Retinal pigment epithelial cell (primary cell): ENCODE measurements at regions not wholly inside any gene's neighbourhood (a gene's known extent, or its start where the extent isn't known, plus 50 kb on each side); places are given as distances from the start of the nearest gene placed in this dataset.

Experiments used
- DNase-seq: peaks from one replicate; pipeline ENCODE4 v3.0.0-alpha.2; 2010; ENCODE audit warnings: low read depth
- H3K4me3 ChIP-seq: 2 replicates; pipeline ENCODE4 v1.5.1; 2011; ENCODE audit warnings: mild to moderate bottlenecking, low read length, control low read depth, moderate library complexity
- TF ChIP-seq, protein P1 (sequence below): conservative IDR thresholded peaks from 2 replicates; pipeline ENCODE4 v1.5.1; 2011; ENCODE audit warnings: low read depth, low read length, control low read depth, inconsistent platforms

DNA sequence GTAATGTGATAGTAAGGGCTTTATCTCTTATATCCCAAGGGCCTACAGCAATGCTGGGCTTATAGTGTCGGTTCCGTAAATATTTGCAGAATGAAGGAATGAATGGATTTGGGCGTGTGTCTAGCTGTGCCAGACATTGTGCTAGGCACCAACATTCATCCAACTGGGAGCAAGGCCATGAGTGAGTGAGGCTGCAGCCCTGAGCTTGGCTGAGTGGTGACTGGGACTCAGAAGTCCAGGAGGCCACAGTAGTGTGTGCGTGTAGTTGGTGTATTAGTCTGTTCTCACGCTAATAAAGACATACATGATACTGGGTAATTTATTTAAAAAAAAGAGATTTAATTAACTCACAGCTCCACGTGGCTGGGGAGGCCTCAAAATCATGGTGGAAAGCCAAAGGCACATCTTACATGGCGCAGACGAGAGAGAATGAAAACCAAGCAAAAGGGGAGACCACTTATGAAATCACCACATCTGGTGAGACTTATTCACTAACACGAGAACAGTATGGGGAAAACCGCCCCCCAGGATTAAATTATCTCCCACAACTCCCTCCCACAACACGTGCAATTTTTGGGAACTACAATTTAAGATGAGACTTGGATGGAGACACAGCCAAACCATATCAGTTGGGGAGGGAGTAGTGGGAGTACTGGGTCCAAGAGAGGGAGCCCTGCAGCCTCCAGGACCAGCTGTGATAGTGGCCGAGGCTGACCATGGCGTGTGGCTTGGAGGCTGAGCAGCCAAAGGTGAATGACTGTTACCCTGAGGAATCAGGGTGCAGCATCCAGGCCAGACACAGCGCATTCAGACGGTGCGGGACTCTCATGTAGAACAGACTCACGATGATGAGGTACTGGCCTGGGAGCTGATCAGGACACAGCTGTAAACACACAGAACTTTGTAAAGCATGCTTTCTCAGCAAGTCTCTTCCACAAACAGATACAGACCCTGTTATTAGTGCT is 104.6 kb downstream of the TEX26 start:
- TF ChIP-seq, protein P1, sequence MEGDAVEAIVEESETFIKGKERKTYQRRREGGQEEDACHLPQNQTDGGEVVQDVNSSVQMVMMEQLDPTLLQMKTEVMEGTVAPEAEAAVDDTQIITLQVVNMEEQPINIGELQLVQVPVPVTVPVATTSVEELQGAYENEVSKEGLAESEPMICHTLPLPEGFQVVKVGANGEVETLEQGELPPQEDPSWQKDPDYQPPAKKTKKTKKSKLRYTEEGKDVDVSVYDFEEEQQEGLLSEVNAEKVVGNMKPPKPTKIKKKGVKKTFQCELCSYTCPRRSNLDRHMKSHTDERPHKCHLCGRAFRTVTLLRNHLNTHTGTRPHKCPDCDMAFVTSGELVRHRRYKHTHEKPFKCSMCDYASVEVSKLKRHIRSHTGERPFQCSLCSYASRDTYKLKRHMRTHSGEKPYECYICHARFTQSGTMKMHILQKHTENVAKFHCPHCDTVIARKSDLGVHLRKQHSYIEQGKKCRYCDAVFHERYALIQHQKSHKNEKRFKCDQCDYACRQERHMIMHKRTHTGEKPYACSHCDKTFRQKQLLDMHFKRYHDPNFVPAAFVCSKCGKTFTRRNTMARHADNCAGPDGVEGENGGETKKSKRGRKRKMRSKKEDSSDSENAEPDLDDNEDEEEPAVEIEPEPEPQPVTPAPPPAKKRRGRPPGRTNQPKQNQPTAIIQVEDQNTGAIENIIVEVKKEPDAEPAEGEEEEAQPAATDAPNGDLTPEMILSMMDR = no peak
- DNase-seq = no peak
- H3K4me3 ChIP-seq = no peak overlapping the region

DNA sequence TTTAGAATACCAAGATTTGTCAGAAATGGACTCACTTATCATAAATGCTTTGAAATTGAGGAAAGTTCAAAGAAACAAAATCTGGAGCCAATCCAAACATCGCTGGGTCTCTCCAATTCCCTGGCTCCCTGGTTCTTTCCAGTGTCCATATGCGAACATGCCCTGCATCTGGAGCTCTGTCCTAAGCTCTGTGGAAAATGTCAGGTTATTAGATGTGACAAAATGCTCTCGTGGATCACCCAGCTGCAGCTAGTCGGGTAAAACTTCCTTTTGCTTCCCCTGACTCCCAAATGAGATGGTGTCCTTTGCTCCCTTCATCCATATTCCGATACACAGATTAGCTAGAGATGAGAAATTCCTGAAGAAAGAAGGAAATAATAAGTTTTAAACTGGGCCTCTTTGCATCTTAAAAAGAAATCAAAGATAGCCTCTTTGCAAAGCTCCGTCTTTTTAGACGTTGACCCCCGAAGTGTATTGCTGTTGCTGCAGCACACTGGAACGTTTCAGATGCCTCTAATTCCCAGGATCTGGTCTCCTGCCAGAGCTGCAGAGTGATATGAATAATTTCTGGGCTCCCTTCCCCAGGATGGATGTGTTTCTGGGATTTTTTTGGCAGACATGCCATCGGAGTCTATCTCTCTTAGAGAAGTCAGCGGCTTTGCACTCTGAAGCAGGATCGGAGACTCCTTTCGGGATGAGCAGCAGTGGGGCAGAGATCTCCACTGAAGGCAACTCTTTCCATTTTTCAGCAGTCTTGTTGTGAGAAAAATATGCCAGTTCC is 102.9 kb downstream of the TEX26 start:
- DNase-seq = no peak
- TF ChIP-seq, protein P1 = no peak
- H3K4me3 ChIP-seq = no peak overlapping the region

DNA sequence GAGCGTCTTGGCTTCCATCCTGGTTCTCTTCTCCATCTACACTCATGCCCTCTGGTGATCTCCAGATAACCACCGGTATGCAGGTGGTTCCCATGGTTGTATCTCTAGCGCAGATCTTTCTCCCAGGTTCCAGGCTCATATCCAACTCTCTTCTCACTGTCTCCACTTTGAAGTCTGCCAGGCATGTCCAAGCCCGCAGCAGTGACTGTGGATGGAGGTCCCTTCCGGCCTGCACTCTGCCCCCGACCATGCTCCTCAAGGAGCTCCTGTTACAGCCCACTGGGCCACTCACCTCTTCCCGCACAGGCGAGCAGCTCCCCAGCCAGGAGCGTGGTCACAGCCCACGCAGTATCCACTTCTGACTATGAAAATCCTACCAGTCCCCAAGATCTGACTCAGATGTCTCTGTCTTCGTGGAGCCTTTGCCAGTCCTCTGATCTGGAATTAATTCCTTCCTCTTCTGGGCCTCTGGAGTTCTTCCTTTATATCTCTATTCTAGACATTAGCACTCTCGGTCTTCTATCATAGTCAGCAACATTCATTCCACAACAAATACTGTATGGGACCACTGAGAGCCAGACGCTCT is 100.2 kb downstream of the TEX26 start:
- no peak overlapping the region for H3K4me3 ChIP-seq
- no peak for DNase-seq
- TF ChIP-seq, protein P1 = no peak

- DNase-seq = no peak
- TF ChIP-seq, protein P1 = no peak
- H3K4me3 ChIP-seq = no peak overlapping the region
These were observed 99.0 kb downstream of the TEX26 start for GRCh38 chr13:31031482-31031881.

- TF ChIP-seq, protein P1 = no peak
- no peak overlapping the region for H3K4me3 ChIP-seq
- no peak for DNase-seq
These were observed 96.6 kb downstream of the TEX26 start for GRCh38 chr13:31029102-31029501.

DNA sequence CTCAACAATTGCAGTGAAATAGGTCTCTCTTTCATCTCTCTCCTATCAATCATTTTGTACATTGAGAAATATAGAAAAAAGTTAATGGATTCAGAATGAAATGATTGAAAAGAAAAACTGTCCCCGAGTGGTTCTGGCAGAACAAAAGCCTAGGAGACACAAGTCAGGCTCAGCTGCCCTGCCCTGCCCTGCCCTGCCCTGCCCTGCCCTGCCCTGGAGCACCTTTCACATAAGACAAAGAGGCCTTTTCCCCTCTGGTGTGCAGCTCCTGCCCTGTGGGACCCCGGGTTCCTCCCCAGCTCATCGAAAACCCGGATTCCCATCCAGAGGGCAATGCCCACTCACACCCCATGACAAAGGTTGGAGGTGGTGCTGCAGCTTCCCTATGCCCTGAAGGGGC is 94.7 kb downstream of the TEX26 start:
- no peak for DNase-seq
- H3K4me3 ChIP-seq = no peak overlapping the region
- TF ChIP-seq, protein P1 = no peak
